T47D (cell line): ENCODE measurements at regions not wholly inside any gene's neighbourhood (a gene's known extent, or its start where the extent isn't known, plus 50 kb on each side); places are given as distances from the start of the nearest gene placed in this dataset.

ENCODE experiments used
- DNase-seq, 2 experiments: peaks; one replicate each; pipeline versions ENCODE4 v3.0.0 to v3.0.0-alpha.2; 2011 to 2012; ENCODE audit warnings: low read depth in 1 of 2, low spot score in 1 of 2
- JUND ChIP-seq: IDR thresholded peaks from 2 replicates; pipeline ENCODE4 v1.6.1; 2012; ENCODE audit warnings: low read depth
- in situ Hi-C: cut with HindIII; loops from 2 replicates; pipeline ENCODE4 v1.10.0; 2016; ENCODE audit warnings: low sequenced_read_pairs, low pct_unique_long_range_greater_than_20kb

- TF ChIP-seq JUND, result no peak
- DNase-seq, result no peak
- in situ Hi-C loops, result no loop called here
Measured at GRCh38 chr13:108496362-108497210, 132.8 kb upstream of the MYO16 start.

GRCh38 chr13:108500711-108501110 is 128.7 kb upstream of the MYO16 start:
- in situ Hi-C loops, result no loop called here
- TF ChIP-seq JUND, result no peak

GRCh38 chr13:108508263-108508662 is 121.1 kb upstream of the MYO16 start:
- in situ Hi-C loops, result no loop called here
- no peak for TF ChIP-seq JUND
- DNase-seq, result peak; percentile 37 to 64

More at GRCh38 chr13:108500711-108501110, 128.7 kb upstream of the MYO16 start:
- DNase-seq, result no peak

- in situ Hi-C loops, result no loop called here
- no peak for TF ChIP-seq JUND
- DNase-seq, result no peak
Measured at GRCh38 chr13:108525827-108526226, 103.6 kb upstream of the MYO16 start.

GRCh38 chr13:108526286-108526685 is 103.1 kb upstream of the MYO16 start:
- TF ChIP-seq JUND, result no peak
- no peak for DNase-seq
- in situ Hi-C loops, result no loop called here

- TF ChIP-seq JUND, result no peak
- no peak for DNase-seq
- in situ Hi-C loops, result no loop called here
Measured at GRCh38 chr13:108527844-108528243, 101.6 kb upstream of the MYO16 start.

- DNase-seq, result no peak
- in situ Hi-C loops, result no loop called here
- no peak for TF ChIP-seq JUND
Measured at GRCh38 chr13:108528303-108528702, 101.1 kb upstream of the MYO16 start.

GRCh38 chr13:108533842-108534241 is 95.6 kb upstream of the MYO16 start:
- in situ Hi-C loops, result no loop called here
- no peak for TF ChIP-seq JUND
- DNase-seq, result no peak

- DNase-seq, result no peak
- TF ChIP-seq JUND, result no peak
- in situ Hi-C loops, result no loop called here
Measured at GRCh38 chr13:108534728-108535127, 94.7 kb upstream of the MYO16 start.

GRCh38 chr13:108549934-108550333 is 79.5 kb upstream of the MYO16 start:
- in situ Hi-C loops, result no loop called here
- no peak for DNase-seq
- no peak for TF ChIP-seq JUND

GRCh38 chr13:108551674-108552073 is 77.7 kb upstream of the MYO16 start:
- DNase-seq, result no peak
- TF ChIP-seq JUND, result no peak
- in situ Hi-C loops, result no loop called here

- no peak for DNase-seq
- in situ Hi-C loops, result no loop called here
- no peak for TF ChIP-seq JUND
Measured at GRCh38 chr13:108558489-108558888, 70.9 kb upstream of the MYO16 start.

GRCh38 chr13:108560093-108560492 is 69.3 kb upstream of the MYO16 start:
- no peak for TF ChIP-seq JUND
- DNase-seq, result no peak
- in situ Hi-C loops, result no loop called here

GRCh38 chr13:108561149-108561548 is 68.3 kb upstream of the MYO16 start:
- peak in 1 of 2 experiments; percentile 71 for DNase-seq
- in situ Hi-C loops, result no loop called here
- no peak for TF ChIP-seq JUND
